GM18951 (cell line): ENCODE measurements at regions not wholly inside any gene's neighbourhood (a gene's known extent, or its start where the extent isn't known, plus 50 kb on each side); places are given as distances from the start of the nearest gene placed in this dataset.

ENCODE experiments used
- POLR2A ChIP-seq: IDR thresholded peaks from 4 replicates; pipeline ENCODE4 v1.6.1; 2011; ENCODE audit warnings: mild to moderate bottlenecking; ENCODE audit not compliant: insufficient read length, insufficient read depth; ENCODE audit errors: extremely low read depth
- in situ Hi-C: fragments of 300-500 bp; cut with MboI; formaldehyde crosslinking; loops from one replicate; pipeline ENCODE4 v1.12.0; 2022; ENCODE audit warnings: low sequenced_read_pairs, mixed read lengths, inconsistent platforms; ENCODE audit not compliant: unreplicated experiment

GRCh38 chr2:163541943-163542342 lies 193.9 kb downstream of the FIGN start:
- in situ Hi-C loops: no loop called here
- TF ChIP-seq POLR2A: no peak

- no peak for TF ChIP-seq POLR2A
- in situ Hi-C loops: no loop called here
Observed at GRCh38 chr2:163541495-163541894, 194.3 kb downstream of the FIGN start.

- TF ChIP-seq POLR2A: no peak
- in situ Hi-C loops: no loop called here
Observed at GRCh38 chr2:163528640-163529217, 207.1 kb downstream of the FIGN start.

- TF ChIP-seq POLR2A: no peak
- in situ Hi-C loops: no loop called here
Observed at GRCh38 chr2:163527381-163527780, 208.4 kb downstream of the FIGN start.

- in situ Hi-C loops: no loop called here
- no peak for TF ChIP-seq POLR2A
Observed at GRCh38 chr2:163518762-163519161, 217.0 kb downstream of the FIGN start.

GRCh38 chr2:163515836-163516235 lies 220.0 kb downstream of the FIGN start:
- in situ Hi-C loops: no loop called here
- no peak for TF ChIP-seq POLR2A

- in situ Hi-C loops: no loop called here
- no peak for TF ChIP-seq POLR2A
Observed at GRCh38 chr2:163505281-163505680, 230.5 kb downstream of the FIGN start.

GRCh38 chr2:163493359-163494298 lies 242.2 kb downstream of the FIGN start:
- no peak for TF ChIP-seq POLR2A
- in situ Hi-C loops: no loop called here

GRCh38 chr2:163491850-163492249 lies 244.0 kb downstream of the FIGN start:
- no peak for TF ChIP-seq POLR2A
- in situ Hi-C loops: no loop called here

- in situ Hi-C loops: no loop called here
Observed at GRCh38 chr2:163490281-163490680, 245.5 kb downstream of the FIGN start.

GRCh38 chr2:163481515-163481914 lies 254.3 kb downstream of the FIGN start:
- TF ChIP-seq POLR2A: no peak
- in situ Hi-C loops: no loop called here

More at GRCh38 chr2:163490281-163490680, 245.5 kb downstream of the FIGN start:
- TF ChIP-seq POLR2A: no peak

- TF ChIP-seq POLR2A: no peak
- in situ Hi-C loops: no loop called here
Observed at GRCh38 chr2:163479599-163479998, 256.2 kb downstream of the FIGN start.

- no peak for TF ChIP-seq POLR2A
- in situ Hi-C loops: no loop called here
Observed at GRCh38 chr2:163475815-163476214, 260.0 kb downstream of the FIGN start.

- in situ Hi-C loops: no loop called here
- TF ChIP-seq POLR2A: no peak
Observed at GRCh38 chr2:163474889-163475288, 260.9 kb downstream of the FIGN start.

- in situ Hi-C loops: no loop called here
- TF ChIP-seq POLR2A: no peak
Observed at GRCh38 chr2:163474319-163474744, 261.5 kb downstream of the FIGN start.
